ENCODE measurements at regions not wholly inside any gene's neighbourhood (a gene's known extent, or its start where the extent isn't known, plus 50 kb on each side); places are given as distances from the start of the nearest gene placed in this dataset.

GRCh38 chr5:124156415-124156996 lies 589.9 kb downstream of the ZNF608 start:
- TF ChIP-seq CTCF (IDR thresholded peaks at IDR 0.05 in 2 of 3, conservative IDR thresholded peaks at IDR 0.05 in 1 of 3; ENCODE audit: borderline replicate concordance in 1 of 3, insufficient read depth in 1 of 3, low read depth in 2 of 3, low read length in 2 of 3) (no peak), CBX3 (IDR thresholded peaks at IDR 0.05; ENCODE audit: low read depth) (no peak), POLR2A (IDR thresholded peaks at IDR 0.05; ENCODE audit: borderline replicate concordance, extremely low read depth, insufficient read depth, insufficient read length) (no peak)

Data from HCT116 (cell line).